Fibroblast of peridontal ligament (primary cell): ENCODE measurements at regions not wholly inside any gene's neighbourhood (a gene's known extent, or its start where the extent isn't known, plus 50 kb on each side); places are given as distances from the start of the nearest gene placed in this dataset.
A peak's percentile ranks its signal among the peaks of the same experiment; 100 is the strongest.
"Not testable (repeated sequence)": the region's sequence is repeated elsewhere in the genome, so short reads cannot be mapped to it uniquely, and the experiment has no call there.

Experiments used
- DNase-seq: peaks from one replicate; pipeline ENCODE4 v3.0.0-alpha.2; 2010; ENCODE audit errors: extremely low read depth

- not testable (repeated sequence) for DNase-seq
Observed at GRCh38 chr18:8913606-8914403, 188.7 kb upstream of the NDUFV2 start.

- not testable (repeated sequence) for DNase-seq
Observed at GRCh38 chr18:8914404-8915264, 187.9 kb upstream of the NDUFV2 start.

GRCh38 chr18:8920856-8921787 is 181.4 kb upstream of the NDUFV2 start:
- not testable (repeated sequence) for DNase-seq

- no peak for DNase-seq
Observed at GRCh38 chr18:8926464-8926863, 176.0 kb upstream of the NDUFV2 start.

GRCh38 chr18:8928044-8928443 is 174.5 kb upstream of the NDUFV2 start:
- DNase-seq, result no peak

- peak; percentile 68 for DNase-seq
Observed at GRCh38 chr18:8928847-8929780, 173.4 kb upstream of the NDUFV2 start.

- peak; percentile 82 for DNase-seq
Observed at GRCh38 chr18:8930990-8931616, 171.4 kb upstream of the NDUFV2 start.

GRCh38 chr18:8932866-8933265 is 169.6 kb upstream of the NDUFV2 start:
- no peak for DNase-seq

- peak; percentile 29 for DNase-seq
Observed at GRCh38 chr18:8933714-8934284, 168.7 kb upstream of the NDUFV2 start.

- not testable (repeated sequence) for DNase-seq
Observed at GRCh38 chr18:8935346-8935745, 167.2 kb upstream of the NDUFV2 start.

GRCh38 chr18:8936619-8937018 is 165.9 kb upstream of the NDUFV2 start:
- no peak for DNase-seq

GRCh38 chr18:8937160-8938094 is 165.1 kb upstream of the NDUFV2 start:
- peak; percentile 30 for DNase-seq

- DNase-seq, result no peak
Observed at GRCh38 chr18:8938817-8939216, 163.7 kb upstream of the NDUFV2 start.

GRCh38 chr18:8942021-8942908 is 160.2 kb upstream of the NDUFV2 start:
- peak; percentile 61 for DNase-seq

- DNase-seq, result no peak
Observed at GRCh38 chr18:8942909-8943545, 159.5 kb upstream of the NDUFV2 start.

GRCh38 chr18:8943900-8944870 is 158.3 kb upstream of the NDUFV2 start:
- peak; percentile 80 for DNase-seq
